Left kidney (tissue), 1 donor: ENCODE measurements at regions not wholly inside any gene's neighbourhood (a gene's known extent, or its start where the extent isn't known, plus 50 kb on each side); places are given as distances from the start of the nearest gene placed in this dataset.
"Not testable (repeated sequence)": the region's sequence is repeated elsewhere in the genome, so short reads cannot be mapped to it uniquely, and the experiment has no call there.

ENCODE experiments used
- DNase-seq: peaks from one replicate; pipeline ENCODE4 v3.0.0-alpha.2; 2013

- peak; percentile 42 for DNase-seq
Measured at GRCh38 chr5:171542525-171543140, 123.2 kb downstream of the FGF18 start.

- no peak for DNase-seq
Measured at GRCh38 chr5:171543148-171543815, 123.8 kb downstream of the FGF18 start.

GRCh38 chr5:171544913-171545765 lies 125.7 kb downstream of the FGF18 start:
- DNase-seq = no peak

- peak; percentile 21 for DNase-seq
Measured at GRCh38 chr5:171549274-171549673, 129.8 kb downstream of the FGF18 start.

GRCh38 chr5:171553817-171554216 lies 134.4 kb downstream of the FGF18 start:
- not testable (repeated sequence) for DNase-seq

GRCh38 chr5:171555160-171555559 lies 135.7 kb downstream of the FGF18 start:
- DNase-seq = no peak

GRCh38 chr5:171562822-171563221 lies 143.4 kb downstream of the FGF18 start:
- no peak for DNase-seq

GRCh38 chr5:171568389-171568788 lies 148.9 kb downstream of the FGF18 start:
- no peak for DNase-seq

GRCh38 chr5:171569065-171569712 lies 149.7 kb downstream of the FGF18 start:
- no peak for DNase-seq

GRCh38 chr5:171570244-171570825 lies 150.9 kb downstream of the FGF18 start:
- DNase-seq = no peak

GRCh38 chr5:171571663-171572062 lies 152.2 kb downstream of the FGF18 start:
- DNase-seq = no peak

- DNase-seq = no peak
Measured at GRCh38 chr5:171573021-171573420, 153.6 kb downstream of the FGF18 start.

GRCh38 chr5:171573451-171574225 lies 154.2 kb downstream of the FGF18 start:
- no peak for DNase-seq

GRCh38 chr5:171574376-171574775 lies 154.9 kb downstream of the FGF18 start:
- no peak for DNase-seq

GRCh38 chr5:171575386-171575785 lies 155.9 kb downstream of the FGF18 start:
- DNase-seq = no peak

- DNase-seq = no peak
Measured at GRCh38 chr5:171575808-171576207, 156.4 kb downstream of the FGF18 start.

- no peak for DNase-seq
Measured at GRCh38 chr5:171577042-171577758, 157.8 kb downstream of the FGF18 start.

GRCh38 chr5:171578049-171578828 lies 158.8 kb downstream of the FGF18 start:
- no peak for DNase-seq

GRCh38 chr5:171578829-171579491 lies 159.5 kb downstream of the FGF18 start:
- DNase-seq = no peak
